ENCODE measurements at regions not wholly inside any gene's neighbourhood (a gene's known extent, or its start where the extent isn't known, plus 50 kb on each side); places are given as distances from the start of the nearest gene placed in this dataset.

- DNase-seq (ENCODE audit: low read depth): no peak
- H3K4me3 ChIP-seq (ENCODE audit: control insufficient read depth, low read depth, low read length): no peak overlapping the region
- no peak for TF ChIP-seq CTCF (conservative IDR thresholded peaks at IDR 0.05; ENCODE audit: control insufficient read depth, insufficient read depth, low read depth, low read length)
These were observed 171.0 kb upstream of the RPS6KA3 start for GRCh38 chrX:20437683-20438082.

DNA sequence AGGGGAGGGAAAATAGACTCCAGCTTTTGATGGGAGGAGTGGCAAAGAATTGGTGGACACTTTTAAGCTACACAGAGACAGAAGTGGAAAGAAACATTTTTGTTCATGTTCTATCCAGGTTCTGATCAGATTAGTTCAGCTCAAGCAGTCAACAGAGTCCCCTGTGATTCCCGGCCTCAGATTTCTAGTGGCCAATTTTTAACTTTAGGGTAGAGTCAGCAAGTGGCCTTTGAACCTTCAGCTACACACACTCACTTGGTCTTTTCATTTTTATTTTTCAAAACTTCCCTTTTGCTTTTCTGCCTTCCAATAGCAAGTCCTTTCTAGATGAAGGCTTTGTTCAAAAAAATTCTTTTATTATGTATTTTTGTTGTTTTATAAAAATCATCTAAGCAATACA lies 169.2 kb upstream of the RPS6KA3 start:
- TF ChIP-seq CTCF (conservative IDR thresholded peaks at IDR 0.05; ENCODE audit: control insufficient read depth, insufficient read depth, low read depth, low read length): no peak
- no peak overlapping the region for H3K4me3 ChIP-seq (ENCODE audit: control insufficient read depth, low read depth, low read length)
- DNase-seq (ENCODE audit: low read depth): no peak

DNA sequence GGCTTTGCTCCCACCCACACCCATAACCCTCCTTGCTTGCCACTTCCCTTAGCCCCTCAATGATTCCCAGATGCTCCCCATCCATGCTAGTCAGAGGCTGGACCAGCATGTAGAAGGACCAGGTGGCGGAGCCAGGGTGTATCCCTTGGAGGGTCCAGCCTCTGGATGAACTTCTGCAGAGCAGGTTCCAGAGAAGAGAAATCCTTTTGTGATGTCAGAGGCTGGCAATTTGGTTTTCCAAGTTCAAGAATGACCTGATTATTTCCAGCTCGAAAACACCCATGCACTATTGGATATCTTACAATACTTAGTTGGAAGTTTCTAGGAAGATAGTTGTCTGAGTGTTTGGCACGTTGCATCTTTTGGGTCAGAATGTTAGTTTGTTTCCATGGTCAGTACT lies 168.3 kb upstream of the RPS6KA3 start:
- TF ChIP-seq CTCF (conservative IDR thresholded peaks at IDR 0.05; ENCODE audit: control insufficient read depth, insufficient read depth, low read depth, low read length): no peak
- H3K4me3 ChIP-seq (ENCODE audit: control insufficient read depth, low read depth, low read length): no peak overlapping the region
- DNase-seq (ENCODE audit: low read depth): no peak

GRCh38 chrX:20433388-20433775 lies 166.7 kb upstream of the RPS6KA3 start:
- H3K4me3 ChIP-seq (ENCODE audit: control insufficient read depth, low read depth, low read length): no peak overlapping the region
- TF ChIP-seq CTCF (conservative IDR thresholded peaks at IDR 0.05; ENCODE audit: control insufficient read depth, insufficient read depth, low read depth, low read length): no peak
- no peak for DNase-seq (ENCODE audit: low read depth)

DNA sequence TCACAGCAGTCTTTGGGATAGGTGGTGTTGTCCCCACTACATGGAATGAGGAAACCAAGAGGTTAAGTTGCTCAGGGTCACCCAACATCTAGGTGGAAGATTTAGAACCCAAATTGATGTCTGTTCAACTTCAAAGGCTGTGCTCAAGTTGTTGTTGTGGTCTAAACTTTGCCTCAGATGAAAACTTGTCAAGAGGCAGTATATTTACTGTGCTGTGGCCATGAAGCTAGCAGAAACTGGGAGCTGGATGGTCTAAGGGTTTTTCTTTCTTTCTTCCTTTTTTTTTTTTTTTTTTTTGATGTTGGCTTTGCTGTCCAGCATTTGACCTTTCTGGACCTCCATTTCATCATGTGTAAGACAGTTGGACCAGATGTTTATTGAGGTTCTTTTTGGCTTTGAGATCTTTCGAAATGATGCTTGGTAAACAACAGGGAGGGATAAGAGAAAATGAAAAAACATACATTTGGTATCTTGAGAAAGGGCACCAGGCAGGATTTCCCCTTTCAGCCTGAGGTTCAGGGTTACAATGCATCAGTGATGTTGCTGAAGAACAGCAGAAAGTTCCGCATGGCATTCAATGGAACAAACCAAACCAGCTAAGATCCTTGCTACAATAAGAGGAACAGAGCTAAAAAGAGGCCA lies 166.2 kb upstream of the RPS6KA3 start:
- peak; percentile 22 for DNase-seq (ENCODE audit: low read depth)
- no peak overlapping the region for H3K4me3 ChIP-seq (ENCODE audit: control insufficient read depth, low read depth, low read length)
- TF ChIP-seq CTCF (conservative IDR thresholded peaks at IDR 0.05; ENCODE audit: control insufficient read depth, insufficient read depth, low read depth, low read length): no peak

GRCh38 chrX:20432048-20432447 lies 165.3 kb upstream of the RPS6KA3 start:
- H3K4me3 ChIP-seq (ENCODE audit: control insufficient read depth, low read depth, low read length): no peak overlapping the region
- DNase-seq (ENCODE audit: low read depth): peak; percentile 26
- TF ChIP-seq CTCF (conservative IDR thresholded peaks at IDR 0.05; ENCODE audit: control insufficient read depth, insufficient read depth, low read depth, low read length): no peak

- no peak for DNase-seq (ENCODE audit: low read depth)
- no peak for TF ChIP-seq CTCF (conservative IDR thresholded peaks at IDR 0.05; ENCODE audit: control insufficient read depth, insufficient read depth, low read depth, low read length)
- no peak overlapping the region for H3K4me3 ChIP-seq (ENCODE audit: control insufficient read depth, low read depth, low read length)
These were observed 164.8 kb upstream of the RPS6KA3 start for GRCh38 chrX:20431486-20431885.

All from fibroblast of mammary gland (primary cell).